HG02678 (cell line): ENCODE measurements at regions not wholly inside any gene's neighbourhood (a gene's known extent, or its start where the extent isn't known, plus 50 kb on each side); places are given as distances from the start of the nearest gene placed in this dataset.

ENCODE experiments used
- ATAC-seq: cut with Tn5 transposase; IDR thresholded peaks from one replicate; pipeline ENCODE4 v1.9.1; 2021; ENCODE audit warnings: mild to moderate bottlenecking, moderate library complexity; ENCODE audit not compliant: unreplicated experiment

- ATAC-seq, result no peak
Measured at GRCh38 chr13:99893567-99893966, 78.0 kb downstream of the ZIC5 start.

GRCh38 chr13:99892866-99893504 is 78.6 kb downstream of the ZIC5 start:
- no peak for ATAC-seq

- ATAC-seq, result no peak
Measured at GRCh38 chr13:99892196-99892613, 79.4 kb downstream of the ZIC5 start.

GRCh38 chr13:99886706-99887105 is 84.9 kb downstream of the ZIC5 start:
- ATAC-seq, result no peak

GRCh38 chr13:99884913-99885312 is 86.7 kb downstream of the ZIC5 start:
- no peak for ATAC-seq

GRCh38 chr13:99883805-99884204 is 87.8 kb downstream of the ZIC5 start:
- ATAC-seq, result no peak

GRCh38 chr13:99878921-99879610 is 92.5 kb downstream of the ZIC5 start:
- no peak for ATAC-seq

- no peak for ATAC-seq
Measured at GRCh38 chr13:99876651-99877050, 94.9 kb downstream of the ZIC5 start.

- ATAC-seq, result no peak
Measured at GRCh38 chr13:99875391-99875790, 96.2 kb downstream of the ZIC5 start.

- ATAC-seq, result no peak
Measured at GRCh38 chr13:99873832-99874430, 97.6 kb downstream of the ZIC5 start.

GRCh38 chr13:99873141-99873540 is 98.4 kb downstream of the ZIC5 start:
- no peak for ATAC-seq

GRCh38 chr13:99871249-99871898 is 100.2 kb downstream of the ZIC5 start:
- ATAC-seq, result no peak

GRCh38 chr13:99870541-99870940 is 101.0 kb downstream of the ZIC5 start:
- no peak for ATAC-seq

- no peak for ATAC-seq
Measured at GRCh38 chr13:99869830-99870229, 101.7 kb downstream of the ZIC5 start.

GRCh38 chr13:99868767-99869166 is 102.8 kb downstream of the ZIC5 start:
- no peak for ATAC-seq

- no peak for ATAC-seq
Measured at GRCh38 chr13:99867535-99868257, 103.9 kb downstream of the ZIC5 start.

- ATAC-seq, result no peak
Measured at GRCh38 chr13:99866781-99867180, 104.8 kb downstream of the ZIC5 start.

GRCh38 chr13:99865420-99865930 is 106.1 kb downstream of the ZIC5 start:
- ATAC-seq, result no peak

GRCh38 chr13:99864627-99864990 is 107.0 kb downstream of the ZIC5 start:
- no peak for ATAC-seq

- no peak for ATAC-seq
Measured at GRCh38 chr13:99863789-99864626, 107.6 kb downstream of the ZIC5 start.
